ENCODE measurements at regions not wholly inside any gene's neighbourhood (a gene's known extent, or its start where the extent isn't known, plus 50 kb on each side); places are given as distances from the start of the nearest gene placed in this dataset.
A peak's percentile ranks its signal among the peaks of the same experiment; 100 is the strongest.
"Not testable (repeated sequence)": the region's sequence is repeated elsewhere in the genome, so short reads cannot be mapped to it uniquely, and the experiment has no call there.

DNA sequence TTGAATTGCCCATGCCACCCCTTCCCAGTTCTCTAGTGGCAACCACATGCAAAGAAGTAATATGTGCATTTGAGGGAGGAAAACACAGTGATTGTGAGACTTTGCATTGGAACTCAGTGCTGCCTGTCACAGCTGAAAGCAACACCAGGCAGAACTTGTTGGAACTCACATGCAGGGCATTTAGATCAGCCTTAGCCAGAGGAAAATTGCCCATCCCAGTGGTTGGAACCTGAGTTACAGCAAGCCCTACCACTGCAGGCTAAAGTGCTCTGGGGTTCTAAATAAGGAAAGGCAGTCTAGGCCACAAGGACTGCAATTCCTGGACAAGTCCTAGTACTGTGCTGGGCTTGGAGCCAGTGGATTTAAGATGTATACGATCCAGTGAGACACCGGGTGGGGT, 245.3 kb upstream of the UFL1 start:
- no peak for DNase-seq

DNA sequence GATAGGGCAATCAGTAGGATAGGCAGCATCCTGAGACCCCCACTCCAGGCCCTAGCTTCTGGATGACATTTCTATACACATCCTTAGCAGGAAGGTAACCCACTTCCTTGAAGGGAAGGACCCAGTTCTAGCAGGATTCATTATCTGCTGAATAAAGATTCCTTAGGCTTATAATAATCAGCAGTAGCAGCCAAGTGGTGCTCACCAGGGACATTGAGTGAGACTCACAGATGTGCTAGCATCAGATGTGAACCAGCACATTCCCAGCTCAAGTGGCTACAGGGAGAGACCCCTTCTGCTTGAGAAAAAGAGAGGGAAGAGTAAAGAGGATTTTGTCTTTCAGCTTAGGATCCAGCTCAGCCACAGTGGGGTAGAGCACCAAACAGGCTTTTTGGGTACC, 244.8 kb upstream of the UFL1 start:
- DNase-seq: no peak

- DNase-seq: no peak
Measured at GRCh38 chr6:96279084-96279483, 242.5 kb upstream of the UFL1 start.

DNA sequence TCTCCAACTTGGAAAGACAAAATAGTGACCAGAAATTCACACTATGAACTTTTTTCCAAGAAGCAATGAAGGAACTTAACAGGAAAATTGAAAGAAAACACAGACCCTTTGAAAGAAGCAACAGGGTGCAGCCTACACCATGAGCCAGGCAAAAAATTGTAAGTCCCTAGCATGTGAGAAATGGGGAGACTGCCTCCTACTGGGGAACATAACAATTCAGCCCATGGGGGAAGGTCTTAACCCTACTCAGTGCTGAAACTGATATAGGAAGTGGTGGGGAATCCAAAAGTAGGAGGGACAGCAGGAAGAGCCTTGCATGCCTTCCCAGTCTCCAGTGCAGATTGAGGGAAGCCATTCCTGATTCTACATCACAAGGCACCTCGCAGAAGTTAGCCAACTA, 235.1 kb upstream of the UFL1 start:
- no peak for DNase-seq

- DNase-seq: no peak
Measured at GRCh38 chr6:96299525-96299924, 222.1 kb upstream of the UFL1 start.

DNA sequence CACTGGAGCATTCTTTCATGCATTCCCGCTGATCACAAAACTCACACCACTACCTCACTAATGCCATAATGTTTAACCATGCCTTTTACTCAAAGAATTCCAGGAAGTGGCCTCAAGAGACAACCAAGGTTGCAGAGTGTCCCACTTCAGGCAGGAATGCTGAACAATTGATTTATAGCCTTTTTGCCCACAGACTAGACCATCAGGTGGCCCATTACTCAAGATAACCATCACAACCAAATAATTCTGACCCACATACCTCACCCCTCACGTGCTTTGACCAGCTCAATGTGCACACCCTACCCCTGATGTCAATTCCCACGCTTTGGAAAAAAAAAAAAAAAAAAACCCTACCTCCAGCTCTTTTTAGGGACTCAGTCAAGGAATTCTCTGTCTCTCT, 220.6 kb upstream of the UFL1 start:
- peak; percentile 51 for DNase-seq

GRCh38 chr6:96301781-96302180, 219.8 kb upstream of the UFL1 start:
- peak; percentile 56 for DNase-seq

GRCh38 chr6:96302991-96303390, 218.6 kb upstream of the UFL1 start:
- no peak for DNase-seq

DNA sequence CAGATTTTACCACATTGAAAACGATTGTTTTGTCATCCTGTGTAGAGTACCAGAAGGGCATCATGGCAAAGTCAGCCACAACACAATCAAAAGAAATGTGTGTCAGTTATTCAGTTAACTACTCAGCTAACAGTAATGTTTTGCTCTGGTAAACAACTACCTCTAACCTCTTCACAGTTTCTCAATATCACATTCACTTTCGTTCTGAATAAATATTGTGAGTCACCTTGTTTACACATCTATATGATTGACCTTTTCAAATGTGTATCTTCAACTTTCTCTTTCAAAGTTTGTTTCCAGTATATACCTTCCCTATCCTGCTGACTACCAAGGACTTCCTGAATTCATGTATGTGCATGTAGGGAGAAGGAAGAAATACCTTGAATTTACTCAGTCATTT, 216.6 kb upstream of the UFL1 start:
- DNase-seq: no peak

DNA sequence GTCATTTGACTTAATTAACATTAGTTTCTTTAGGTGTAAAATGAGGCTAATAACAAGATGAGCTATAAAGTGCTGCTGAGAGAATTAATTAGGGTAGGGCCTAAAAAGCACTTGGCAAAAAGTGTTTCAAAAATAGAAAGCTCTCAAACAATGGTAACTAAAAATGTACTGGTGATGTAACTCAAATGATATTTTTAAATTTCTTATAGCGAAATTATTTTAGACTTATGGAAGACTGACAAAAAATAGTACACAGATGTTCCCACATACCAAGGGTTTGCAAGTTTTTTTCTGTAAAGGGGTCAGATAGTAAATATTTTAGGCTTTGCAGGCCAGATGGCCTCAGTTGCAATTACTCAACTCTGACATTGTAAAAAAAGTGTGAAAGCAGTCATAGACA, 190.7 kb upstream of the UFL1 start:
- DNase-seq: no peak

GRCh38 chr6:96340164-96340563, 181.4 kb upstream of the UFL1 start:
- DNase-seq: no peak

- no peak for DNase-seq
Measured at GRCh38 chr6:96345501-96345900, 176.1 kb upstream of the UFL1 start.

DNA sequence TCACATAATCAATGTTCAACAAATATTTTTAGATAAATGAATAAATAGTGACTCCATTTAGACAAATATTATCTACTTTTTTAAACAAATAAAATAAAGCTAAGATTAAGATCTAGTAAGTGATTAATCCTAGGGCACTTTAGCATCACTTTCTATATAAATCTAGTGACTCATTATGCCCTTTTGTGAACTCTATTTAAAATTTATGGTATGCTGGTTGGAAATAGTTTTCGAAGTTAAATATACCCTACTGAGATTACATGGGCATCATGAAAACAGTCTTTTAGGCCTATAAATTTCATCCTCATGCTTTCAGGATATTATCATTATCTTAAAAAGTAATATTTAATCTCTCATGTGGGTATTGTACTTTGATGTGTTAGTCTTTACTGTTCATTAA, 140.4 kb upstream of the UFL1 start:
- no peak for DNase-seq

DNA sequence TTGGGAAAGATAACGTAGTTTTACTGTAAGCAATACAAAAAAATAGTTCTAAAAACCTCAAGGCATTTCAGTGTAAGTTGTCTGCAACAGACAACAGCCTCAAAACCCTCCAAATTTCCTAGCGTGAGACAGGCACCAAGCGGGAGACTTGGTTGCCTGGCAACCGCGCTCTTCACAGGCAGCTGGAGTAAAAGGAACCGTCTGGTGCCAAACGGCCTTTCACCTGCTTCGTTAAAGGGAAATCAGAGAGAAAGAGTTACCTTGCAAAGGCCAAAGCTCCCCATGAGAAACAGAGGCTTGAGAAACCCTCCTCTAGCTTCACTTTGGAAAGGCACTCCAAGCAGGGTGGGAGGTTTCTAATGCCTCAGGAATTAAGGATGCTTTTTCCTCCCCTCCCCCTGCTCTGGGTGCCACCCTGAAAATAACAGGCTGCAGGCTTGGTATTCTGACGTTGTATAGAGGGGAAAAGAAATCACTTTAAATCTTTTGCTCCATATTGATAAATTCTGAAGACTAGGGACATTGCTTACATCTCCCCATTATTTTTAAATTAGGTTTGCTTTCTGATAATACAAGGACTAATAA, 129.7 kb upstream of the UFL1 start:
- DNase-seq: no peak

GRCh38 chr6:96394727-96395126, 126.9 kb upstream of the UFL1 start:
- no peak for DNase-seq

GRCh38 chr6:96410467-96410866, 111.1 kb upstream of the UFL1 start:
- no peak for DNase-seq

DNA sequence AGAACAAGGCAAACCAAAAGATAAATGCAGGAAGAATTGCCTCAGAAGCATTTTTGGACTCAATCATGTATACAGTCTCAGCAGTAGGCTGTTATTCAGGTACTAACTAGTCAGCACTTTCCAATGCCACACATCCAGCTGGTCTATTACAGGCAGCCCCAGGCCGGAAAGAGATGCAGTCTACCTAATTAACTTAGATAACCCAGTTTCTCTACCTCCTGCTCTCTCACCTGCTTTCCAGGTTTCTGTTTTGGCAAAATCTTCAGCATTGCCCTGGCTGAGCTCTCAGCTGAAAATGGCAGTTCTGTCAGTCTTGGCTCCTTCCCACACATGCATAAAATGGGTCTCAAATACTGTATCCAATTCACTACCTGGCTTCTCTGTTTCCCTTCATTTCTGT, 101.3 kb upstream of the UFL1 start:
- no peak for DNase-seq

GRCh38 chr6:96433950-96434349, 87.7 kb upstream of the UFL1 start:
- no peak for DNase-seq

DNA sequence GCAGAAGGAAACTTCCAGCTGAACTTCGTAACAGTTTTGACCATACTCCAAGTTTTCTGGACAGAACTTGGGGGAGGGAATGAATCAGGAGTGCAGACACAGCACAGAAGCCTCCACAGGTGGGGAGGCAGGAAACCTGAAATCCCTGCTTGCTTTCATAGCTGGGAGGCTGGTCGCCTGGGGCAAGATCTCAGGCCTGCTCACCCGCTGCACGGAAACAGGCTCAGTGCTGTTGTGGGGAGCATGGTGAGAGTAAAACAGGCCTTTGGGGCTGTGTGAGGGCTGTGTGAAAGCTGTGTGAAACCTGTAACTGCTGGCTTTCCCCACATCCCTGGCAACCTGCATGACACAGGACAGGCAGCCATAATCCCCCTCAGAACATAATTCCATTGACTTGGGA, 85.2 kb upstream of the UFL1 start:
- DNase-seq: no peak

DNA sequence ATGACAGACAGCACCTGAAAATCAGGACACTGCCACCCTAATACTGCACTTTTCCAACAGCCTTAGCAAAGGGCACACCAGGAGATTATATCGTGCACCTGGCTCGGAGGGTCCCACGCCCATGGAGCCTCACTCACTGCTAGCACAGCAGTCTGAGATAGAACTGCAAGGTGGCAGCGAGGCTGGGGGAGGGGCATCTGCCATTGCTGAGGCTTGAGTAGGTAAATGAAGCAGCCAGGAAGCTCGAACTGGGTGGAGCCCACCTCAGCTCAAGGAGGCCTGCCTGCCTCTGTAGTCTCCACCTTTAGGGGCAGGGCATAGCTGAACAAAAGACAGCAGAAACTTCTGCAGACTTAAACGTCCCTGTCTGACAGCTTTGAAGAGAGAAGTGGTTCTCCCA, 84.4 kb upstream of the UFL1 start:
- DNase-seq: not testable (repeated sequence)

DNA sequence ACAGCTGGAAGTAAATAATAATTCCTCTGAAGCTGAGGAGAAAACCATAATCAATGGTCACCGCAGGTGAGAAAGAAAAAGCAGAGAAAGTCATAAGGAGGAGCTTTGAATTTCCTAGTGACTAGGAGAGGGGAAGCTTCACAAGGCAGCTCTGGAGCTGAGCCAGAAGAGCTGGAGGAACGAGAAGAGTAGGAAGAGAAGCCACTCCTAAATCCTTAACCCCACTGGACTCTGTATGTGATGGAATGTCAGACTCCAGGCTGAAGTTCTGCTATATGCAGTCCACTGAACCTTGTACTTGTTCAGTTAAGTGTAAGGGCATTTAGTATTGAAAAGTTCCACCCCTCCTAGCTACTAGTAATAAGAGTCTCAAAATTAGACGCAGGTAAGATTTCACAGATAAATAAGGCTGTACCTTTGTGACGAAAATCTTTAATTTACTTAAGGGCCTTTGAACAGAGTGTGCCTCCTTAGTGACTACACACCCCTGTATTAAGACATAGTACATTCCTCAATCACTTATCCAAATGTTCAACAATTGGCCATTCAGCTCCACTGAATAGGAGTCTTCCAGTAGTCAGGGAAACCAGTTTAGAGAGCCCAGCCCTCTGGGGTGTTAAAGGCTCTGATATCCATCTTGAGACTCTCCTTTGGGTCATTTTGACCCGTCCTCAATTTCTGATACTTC, 71.4 kb upstream of the UFL1 start:
- DNase-seq: no peak

- DNase-seq: no peak
Measured at GRCh38 chr6:96450770-96451130, 70.9 kb upstream of the UFL1 start.

- DNase-seq: no peak
Measured at GRCh38 chr6:96458771-96459170, 62.8 kb upstream of the UFL1 start.

DNA sequence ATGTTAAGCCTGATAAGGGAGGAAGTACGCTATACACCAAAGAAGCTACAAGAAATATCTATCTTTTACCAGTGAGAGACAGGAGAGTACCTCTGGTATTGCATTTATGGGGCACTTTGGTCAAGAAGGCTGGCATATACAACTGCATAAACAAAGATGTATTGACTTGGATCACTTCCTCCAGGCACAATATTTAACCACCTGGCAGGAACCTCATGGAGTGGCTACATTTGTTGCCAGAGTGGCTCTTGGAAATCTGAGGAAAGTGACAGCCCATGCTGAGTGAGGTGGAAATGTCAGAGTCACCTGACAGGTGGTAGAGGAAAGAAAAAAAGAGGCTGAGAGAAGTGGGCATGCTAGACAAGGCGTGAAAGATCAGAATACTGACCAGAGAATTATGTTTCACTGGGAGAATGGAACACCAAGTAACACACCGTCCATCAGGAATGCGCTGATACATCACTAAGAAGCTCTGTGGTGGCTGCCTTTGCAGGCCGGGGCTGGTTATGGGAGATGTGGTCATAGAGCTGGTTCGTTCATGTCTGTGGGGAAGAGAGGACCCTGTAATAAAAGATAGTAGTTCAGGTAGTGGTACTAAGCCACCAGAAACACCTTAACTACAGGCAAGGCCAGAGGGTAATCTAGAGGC, 61.4 kb upstream of the UFL1 start:
- no peak for DNase-seq

All from kidney glomerular epithelial cell (primary cell).